ENCODE measurements at regions not wholly inside any gene's neighbourhood (a gene's known extent, or its start where the extent isn't known, plus 50 kb on each side); places are given as distances from the start of the nearest gene placed in this dataset.

DNA sequence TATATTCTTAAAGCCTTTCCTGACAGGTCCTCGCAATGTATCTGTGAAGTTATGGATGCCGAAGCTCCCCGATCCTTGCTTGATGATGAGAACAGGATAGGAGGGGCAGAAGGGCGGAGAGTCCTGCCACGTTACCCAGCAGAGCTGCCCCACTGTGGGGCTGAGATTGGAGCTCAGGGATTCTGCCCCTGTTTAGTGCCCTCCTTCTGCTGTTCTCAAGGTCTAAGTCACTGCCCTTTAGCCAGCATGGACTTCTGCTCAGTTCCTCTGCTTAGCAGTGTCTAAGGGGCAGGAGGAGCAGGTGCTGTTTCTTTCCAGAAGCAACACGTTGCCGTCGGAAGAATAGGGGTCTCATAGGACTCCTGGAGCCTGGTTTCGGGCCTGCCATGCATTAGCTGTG lies 164.2 kb upstream of the B3GAT1 start:
- H3K27ac ChIP-seq, result no peak overlapping the region
- no peak for TF ChIP-seq Cebpa-rat (IDR thresholded peaks at IDR 0.05)
- no peaks in the 10 kb centered on the region for H3K9me3 ChIP-seq
- no peaks in the 10 kb centered on the region; the same call in 1 of the 2 replicates for H3K27me3 ChIP-seq
- H3K4me1 ChIP-seq, result no peaks in the 10 kb centered on the region
- H3K9ac ChIP-seq, result no peak overlapping the region
- H3K36me3 ChIP-seq, result no peaks in the 10 kb centered on the region
- no peak overlapping the region for H3K4me3 ChIP-seq
- H3K4me2 ChIP-seq, result no peak overlapping the region
- H4K20me1 ChIP-seq, result no peaks in the 10 kb centered on the region

DNA sequence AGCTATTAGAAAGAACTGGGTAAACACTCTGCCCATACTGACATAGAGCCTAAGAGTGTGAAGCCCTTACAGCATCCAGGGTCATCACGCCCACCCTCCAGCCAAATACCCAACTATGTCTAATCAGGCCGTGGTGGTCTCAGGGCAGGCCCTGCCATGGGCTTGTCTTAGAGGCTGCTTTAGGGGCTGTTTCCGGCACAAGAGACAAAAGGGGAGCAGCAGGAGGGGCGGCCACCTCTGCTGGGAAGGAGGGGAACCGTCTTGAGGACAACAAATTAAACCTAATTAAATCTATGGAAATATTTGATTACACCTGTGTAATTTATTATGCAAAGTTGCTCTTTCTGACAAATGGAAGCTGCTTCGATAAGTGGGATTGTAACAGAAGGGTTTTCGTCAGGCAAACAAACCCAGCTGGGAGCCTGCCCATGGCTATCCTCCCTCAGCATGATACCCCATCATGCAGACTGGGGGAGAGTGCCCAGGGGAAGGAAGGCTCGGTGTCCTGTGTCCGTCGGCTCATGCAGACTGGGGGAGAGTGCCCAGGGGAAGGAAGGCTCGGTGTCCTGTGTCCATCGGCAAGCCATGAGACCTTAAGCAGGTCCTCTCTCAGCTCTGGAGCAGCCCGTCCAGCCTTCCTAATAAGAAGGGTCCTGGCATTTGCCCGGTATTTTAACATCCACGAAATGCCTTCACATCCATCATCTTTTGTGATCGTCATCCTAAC lies 163.6 kb upstream of the B3GAT1 start:
- Histone ChIP-seq H3K27ac (no peak overlapping the region), H3K27me3 (no peaks in the 10 kb centered on the region), H3K9me3 (no peaks in the 10 kb centered on the region), H3K4me1 (no peaks in the 10 kb centered on the region), H3K9ac (no peak overlapping the region), H3K36me3 (no peaks in the 10 kb centered on the region), H3K4me3 (no peak overlapping the region), H4K20me1 (no peaks in the 10 kb centered on the region), H3K4me2 (no peak overlapping the region)
- no peak for TF ChIP-seq Cebpa-rat (IDR thresholded peaks at IDR 0.05)

DNA sequence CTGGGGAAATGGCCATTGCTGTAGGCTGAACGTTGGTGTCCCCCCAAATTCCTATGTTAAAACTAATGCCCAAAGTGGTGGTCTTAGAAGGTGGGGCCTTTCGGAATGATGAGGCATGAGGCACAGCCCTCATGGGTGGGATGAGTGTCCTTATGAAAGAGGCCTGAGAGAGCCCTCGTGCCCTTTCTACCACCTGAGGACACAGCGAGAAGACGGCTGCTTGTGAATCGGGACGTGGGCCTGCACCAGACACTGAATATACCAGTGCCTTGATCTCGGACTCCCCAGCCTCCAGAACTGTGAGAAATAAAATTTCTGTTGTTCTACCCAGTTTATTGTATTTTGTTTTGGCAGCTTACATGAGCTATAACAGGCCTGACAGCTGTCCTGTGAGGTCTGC lies 162.9 kb upstream of the B3GAT1 start:
- Histone ChIP-seq H3K4me3 (no peak overlapping the region), H3K9me3 (no peaks in the 10 kb centered on the region), H3K4me2 (no peak overlapping the region), H3K36me3 (no peaks in the 10 kb centered on the region), H3K9ac (no peak overlapping the region), H4K20me1 (no peaks in the 10 kb centered on the region), H3K4me1 (no peaks in the 10 kb centered on the region), H3K27me3 (no peaks in the 10 kb centered on the region), H3K27ac (no peak overlapping the region)
- TF ChIP-seq Cebpa-rat (IDR thresholded peaks at IDR 0.05), result no peak

DNA sequence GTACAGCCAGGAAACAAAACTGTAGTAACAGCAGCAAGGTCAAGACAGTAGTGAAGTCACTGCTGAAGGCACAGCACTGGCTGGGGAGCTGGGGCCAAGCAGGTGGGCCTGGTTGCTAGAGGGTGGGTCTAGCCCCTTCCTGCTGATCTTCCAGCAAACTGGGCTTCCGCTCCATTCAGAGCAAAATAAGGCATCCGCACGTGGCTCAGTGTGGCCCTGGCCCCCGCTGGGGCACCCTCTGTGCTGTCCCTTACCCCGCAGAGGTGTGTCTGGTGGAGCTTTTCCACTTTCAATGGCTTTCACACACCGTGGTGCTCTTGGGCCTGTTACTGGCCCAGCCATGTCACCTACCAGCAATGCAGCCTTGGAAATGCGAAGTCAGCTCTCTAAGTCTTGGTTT lies 162.4 kb upstream of the B3GAT1 start:
- Histone ChIP-seq H3K27ac (no peak overlapping the region), H3K27me3 (no peaks in the 10 kb centered on the region), H3K36me3 (no peaks in the 10 kb centered on the region), H3K4me1 (no peaks in the 10 kb centered on the region), H4K20me1 (no peaks in the 10 kb centered on the region), H3K4me3 (no peak overlapping the region), H3K9me3 (no peaks in the 10 kb centered on the region), H3K9ac (no peak overlapping the region), H3K4me2 (no peak overlapping the region)
- TF ChIP-seq Cebpa-rat (IDR thresholded peaks at IDR 0.05), result no peak

DNA sequence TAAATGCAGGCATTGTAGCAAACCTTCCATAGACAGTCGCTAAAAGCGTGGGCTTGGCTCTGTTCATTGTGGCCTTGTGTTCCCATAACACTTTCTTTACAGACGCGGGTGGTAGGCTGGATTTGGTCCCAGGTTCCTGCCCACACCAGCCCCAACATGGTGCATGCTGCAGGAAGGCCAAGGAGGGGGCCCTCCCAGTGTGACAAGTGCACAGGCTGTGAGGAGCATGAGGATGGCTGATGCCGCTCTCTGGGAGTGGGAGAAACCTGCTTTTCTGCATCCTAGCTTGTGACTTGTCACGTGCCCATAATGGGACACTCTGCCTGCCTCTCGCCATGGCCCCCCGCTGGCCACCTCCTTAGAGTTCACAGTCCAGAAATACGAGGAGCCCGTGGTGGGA lies 161.8 kb upstream of the B3GAT1 start:
- no peaks in the 10 kb centered on the region for H3K27me3 ChIP-seq
- H3K4me1 ChIP-seq, result no peaks in the 10 kb centered on the region
- TF ChIP-seq Cebpa-rat (IDR thresholded peaks at IDR 0.05), result no peak
- H3K4me3 ChIP-seq, result no peak overlapping the region
- no peaks in the 10 kb centered on the region for H4K20me1 ChIP-seq
- H3K9ac ChIP-seq, result no peak overlapping the region
- H3K4me2 ChIP-seq, result no peak overlapping the region
- H3K9me3 ChIP-seq, result no peaks in the 10 kb centered on the region
- H3K27ac ChIP-seq, result no peak overlapping the region
- no peaks in the 10 kb centered on the region for H3K36me3 ChIP-seq

DNA sequence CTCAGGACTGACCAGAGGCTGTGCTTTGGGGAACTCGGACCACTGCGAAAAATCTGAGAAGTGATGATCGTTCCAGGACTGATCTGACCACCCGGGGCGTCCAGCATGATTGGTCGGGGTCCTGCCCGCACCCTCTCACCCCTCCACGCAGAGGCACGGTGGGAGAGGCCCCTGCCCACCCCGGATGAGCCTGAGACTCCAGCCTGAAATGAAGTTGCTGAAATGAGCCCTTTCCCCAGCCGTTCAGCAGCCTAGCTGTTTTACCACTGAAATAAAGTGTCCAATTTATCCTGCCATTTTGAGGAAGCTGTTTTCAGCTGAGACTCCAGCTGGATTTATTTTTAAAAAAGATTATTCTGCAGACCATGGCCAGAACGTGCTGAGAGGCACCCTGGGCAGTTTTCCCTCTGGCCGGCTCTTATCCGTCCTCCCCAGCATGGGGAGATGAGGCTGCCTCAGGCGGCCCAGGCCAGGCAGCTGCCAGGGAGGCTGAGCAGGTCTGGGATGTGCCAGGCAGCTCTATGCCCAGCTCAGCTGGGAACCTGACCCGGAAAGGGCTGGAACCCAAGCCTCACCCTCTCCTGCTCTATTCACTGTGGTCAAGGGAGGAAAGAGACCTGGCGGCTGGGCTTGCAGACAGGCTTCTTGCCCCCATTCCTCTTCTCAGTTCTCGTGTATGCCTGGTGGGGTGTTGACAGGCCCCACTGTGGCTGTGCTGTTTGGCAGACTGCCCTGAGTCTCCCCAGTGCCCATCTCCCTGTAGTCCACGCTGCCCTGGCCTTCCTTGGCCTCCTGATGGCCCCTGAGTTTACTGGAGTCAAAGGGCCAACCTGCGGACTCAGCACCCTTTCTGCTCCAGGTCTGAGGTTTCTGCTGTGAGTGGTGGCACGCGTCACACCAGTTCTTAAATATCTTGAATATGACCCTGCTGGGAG lies 161.0 kb upstream of the B3GAT1 start:
- no peaks in the 10 kb centered on the region for H3K4me1 ChIP-seq
- H3K9ac ChIP-seq, result no peak overlapping the region
- H3K27ac ChIP-seq, result no peak overlapping the region
- no peak for TF ChIP-seq Cebpa-rat (IDR thresholded peaks at IDR 0.05)
- no peak overlapping the region for H3K4me2 ChIP-seq
- H3K4me3 ChIP-seq, result no peak overlapping the region
- H4K20me1 ChIP-seq, result no peaks in the 10 kb centered on the region
- no peaks in the 10 kb centered on the region for H3K9me3 ChIP-seq
- H3K27me3 ChIP-seq, result no peaks in the 10 kb centered on the region
- H3K36me3 ChIP-seq, result no peaks in the 10 kb centered on the region

DNA sequence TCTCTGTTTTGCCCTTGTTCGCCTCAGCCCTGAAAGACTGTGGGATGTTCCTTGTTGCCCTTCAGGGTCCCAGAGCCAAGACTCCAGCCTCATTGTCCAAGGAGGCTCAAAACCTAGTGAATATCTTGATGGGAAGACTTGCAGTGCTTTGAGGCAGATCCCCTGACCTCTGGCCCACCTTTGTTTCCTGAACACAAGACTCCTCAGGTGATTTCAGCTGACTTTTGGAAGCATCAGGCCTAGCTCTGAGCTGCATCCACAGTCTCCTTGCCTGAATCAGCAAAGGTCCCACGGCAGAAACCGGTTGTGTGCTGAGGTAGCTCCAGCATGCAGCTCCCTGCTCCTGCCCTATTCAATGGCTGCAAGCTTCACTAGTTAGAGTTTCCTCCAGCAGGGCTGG lies 159.3 kb upstream of the B3GAT1 start:
- no peaks in the 10 kb centered on the region for H3K4me1 ChIP-seq
- no peaks in the 10 kb centered on the region for H4K20me1 ChIP-seq
- no peak overlapping the region for H3K27ac ChIP-seq
- no peaks in the 10 kb centered on the region for H3K36me3 ChIP-seq
- no peaks in the 10 kb centered on the region for H3K27me3 ChIP-seq
- no peak overlapping the region for H3K4me3 ChIP-seq
- H3K9me3 ChIP-seq, result no peaks in the 10 kb centered on the region
- no peak overlapping the region for H3K4me2 ChIP-seq
- no peak for TF ChIP-seq Cebpa-rat (IDR thresholded peaks at IDR 0.05)
- H3K9ac ChIP-seq, result no peak overlapping the region

DNA sequence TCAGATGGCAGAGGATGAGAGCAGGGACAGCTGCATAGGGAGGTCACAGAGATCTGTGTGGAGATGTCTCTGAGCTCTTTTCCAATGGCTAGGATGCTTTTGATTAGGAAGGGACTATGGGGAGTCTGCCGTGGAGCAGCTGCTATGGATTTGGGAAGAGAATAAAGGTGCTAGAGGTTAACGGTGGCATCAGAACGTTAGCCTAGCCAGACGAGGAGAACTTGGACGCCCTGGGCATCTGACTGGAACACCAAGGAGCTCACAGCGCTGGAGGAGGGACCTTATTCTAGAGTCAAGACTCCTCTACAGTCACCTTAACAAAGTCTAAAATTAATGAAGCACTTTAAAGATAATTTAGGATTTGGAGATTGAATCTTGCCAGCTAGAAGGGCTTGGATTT lies 157.2 kb upstream of the B3GAT1 start:
- Histone ChIP-seq H3K9ac (no peak overlapping the region), H3K36me3 (no peaks in the 10 kb centered on the region), H3K4me2 (no peak overlapping the region), H3K9me3 (no peaks in the 10 kb centered on the region), H3K4me3 (no peak overlapping the region), H4K20me1 (no peaks in the 10 kb centered on the region), H3K27me3 (no peaks in the 10 kb centered on the region), H3K27ac (no peak overlapping the region), H3K4me1 (no peaks in the 10 kb centered on the region)
- no peak for TF ChIP-seq Cebpa-rat (IDR thresholded peaks at IDR 0.05)

DNA sequence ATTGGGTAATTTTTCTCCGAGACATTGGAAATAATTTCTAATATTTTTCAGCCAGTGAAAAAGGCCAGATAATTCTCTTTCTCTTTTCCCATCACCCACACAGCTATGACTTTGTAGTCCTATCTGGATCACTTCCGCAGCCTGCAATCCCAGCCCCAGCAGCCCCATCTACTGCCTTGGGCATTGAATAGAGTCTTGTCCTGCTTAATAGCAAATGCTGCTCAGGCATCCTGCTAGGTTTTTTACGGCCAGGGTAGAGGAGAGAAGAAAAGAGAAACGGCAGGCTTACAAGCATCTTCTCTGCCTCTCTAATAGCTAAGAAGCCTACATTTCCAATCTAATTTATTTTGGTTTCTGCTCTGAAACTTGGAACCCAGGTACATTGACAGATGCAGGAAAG lies 154.3 kb upstream of the B3GAT1 start:
- H3K36me3 ChIP-seq, result no peaks in the 10 kb centered on the region
- no peaks in the 10 kb centered on the region for H3K9me3 ChIP-seq
- H3K4me2 ChIP-seq, result no peak overlapping the region
- H3K9ac ChIP-seq, result no peak overlapping the region
- no peaks in the 10 kb centered on the region for H3K27me3 ChIP-seq
- H3K4me1 ChIP-seq, result peaks cover 2% of the 10 kb centered on the region
- no peak for TF ChIP-seq Cebpa-rat (IDR thresholded peaks at IDR 0.05)
- H4K20me1 ChIP-seq, result peaks cover 3% of the 10 kb centered on the region
- no peak overlapping the region for H3K27ac ChIP-seq
- H3K4me3 ChIP-seq, result no peak overlapping the region

DNA sequence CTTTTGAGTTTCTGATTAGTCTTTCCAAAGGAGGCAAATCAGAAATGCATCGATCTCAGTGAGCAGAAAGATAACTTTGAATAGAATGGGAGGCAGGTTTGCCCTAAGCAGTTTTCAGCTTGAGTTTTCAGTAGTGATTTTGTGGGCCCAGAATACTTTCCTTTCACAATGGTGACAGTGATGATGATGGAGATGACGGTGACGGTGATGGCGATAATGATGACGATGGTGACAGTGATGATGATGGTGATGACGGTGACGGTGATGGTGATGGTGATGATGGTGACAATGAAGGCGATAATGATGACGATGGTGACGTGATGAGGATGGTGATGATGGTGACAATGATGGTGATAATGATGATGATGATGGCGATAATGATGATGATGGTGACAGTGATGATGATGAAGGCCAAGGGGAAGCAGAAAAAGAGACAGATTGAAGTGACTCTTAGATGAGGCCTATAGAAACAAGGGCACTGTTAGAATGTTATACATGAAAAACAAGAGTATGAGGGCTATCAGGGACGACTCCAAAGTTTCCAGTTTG lies 153.4 kb upstream of the B3GAT1 start:
- Histone ChIP-seq H3K4me2 (no peak overlapping the region), H3K9me3 (no peaks in the 10 kb centered on the region), H3K27me3 (no peaks in the 10 kb centered on the region), H3K4me3 (no peak overlapping the region), H4K20me1 (peaks cover 11% of the 10 kb centered on the region), H3K4me1 (peaks cover 11% of the 10 kb centered on the region), H3K27ac (no peak overlapping the region), H3K36me3 (no peaks in the 10 kb centered on the region), H3K9ac (no peak overlapping the region)
- TF ChIP-seq Cebpa-rat (IDR thresholded peaks at IDR 0.05), result no peak
